ENCODE measurements at regions not wholly inside any gene's neighbourhood (a gene's known extent, or its start where the extent isn't known, plus 50 kb on each side); places are given as distances from the start of the nearest gene placed in this dataset.

DNA sequence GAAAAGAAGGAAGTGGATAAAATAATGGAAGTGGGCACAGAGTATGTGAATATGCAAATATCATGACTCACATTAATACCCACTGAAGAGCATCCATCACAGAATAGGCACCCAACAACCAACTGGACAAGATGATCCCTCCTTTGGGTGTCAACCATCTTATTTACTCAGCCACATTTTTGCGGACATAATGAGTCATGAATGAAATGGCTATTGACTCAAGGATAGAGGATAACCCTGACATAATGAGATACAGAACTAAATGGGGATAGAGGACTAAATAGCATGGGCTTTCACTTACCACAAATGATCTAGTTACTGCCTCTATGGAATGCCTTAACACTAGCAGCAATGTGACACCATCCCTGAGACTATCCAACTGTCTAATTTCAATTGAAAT is 224.7 kb downstream of the ANTXR2 start:
- TF ChIP-seq ZNF274 (IDR thresholded peaks at IDR 0.05; ENCODE audit: low read depth, low read length) (no peak), YY1 (IDR thresholded peaks at IDR 0.05; ENCODE audit: insufficient read depth, insufficient read length) (no peak), SUZ12 (IDR thresholded peaks at IDR 0.05; ENCODE audit: extremely low read depth, insufficient read depth, insufficient read length) (no peak)
